Activated CD4-positive, alpha-beta T cell treated with anti-CD3 and anti-CD28 coated beads for 48 hours (primary cell): ENCODE measurements at regions not wholly inside any gene's neighbourhood (a gene's known extent, or its start where the extent isn't known, plus 50 kb on each side); places are given as distances from the start of the nearest gene placed in this dataset.
"Not testable (repeated sequence)": the region's sequence is repeated elsewhere in the genome, so short reads cannot be mapped to it uniquely, and the experiment has no call there.

Source experiments
- DNase-seq: peaks from one replicate; pipeline ENCODE4 v3.0.0-alpha.2; 2020

DNA sequence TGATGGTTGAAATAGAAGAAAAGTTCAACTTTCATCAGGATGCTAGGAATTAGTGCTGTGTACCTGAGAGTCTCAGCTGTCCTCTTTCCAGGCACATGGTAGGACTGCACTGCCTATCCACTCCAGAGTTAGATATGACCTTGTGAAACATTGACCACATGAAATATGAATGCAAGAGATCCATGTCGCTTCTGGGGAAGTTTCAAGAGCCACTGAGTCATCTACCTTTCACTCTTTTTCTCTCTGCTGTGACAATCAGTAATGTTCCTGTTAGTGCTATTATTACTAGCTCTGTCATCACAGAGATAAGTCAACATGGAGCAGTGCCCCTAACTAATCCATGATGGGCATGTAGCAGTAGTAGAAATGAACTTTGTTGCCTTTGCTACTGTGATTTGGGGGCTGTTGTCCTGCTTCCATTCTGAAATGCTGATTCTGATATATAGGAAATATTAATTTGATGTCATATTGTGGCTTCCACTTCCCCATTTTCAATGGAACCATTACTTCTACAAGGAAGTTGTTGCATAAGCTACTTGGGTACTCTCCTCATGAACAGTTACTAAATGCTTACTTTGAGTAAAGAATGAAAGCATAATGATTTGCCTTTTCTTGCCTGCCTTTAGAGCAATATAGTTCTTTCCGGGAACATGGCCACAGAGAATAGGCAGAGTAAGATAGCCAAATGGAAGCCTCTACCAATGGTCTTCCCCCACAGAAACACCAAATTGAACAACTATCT, 192.8 kb upstream of the ZNF521 start:
- DNase-seq: no peak

DNA sequence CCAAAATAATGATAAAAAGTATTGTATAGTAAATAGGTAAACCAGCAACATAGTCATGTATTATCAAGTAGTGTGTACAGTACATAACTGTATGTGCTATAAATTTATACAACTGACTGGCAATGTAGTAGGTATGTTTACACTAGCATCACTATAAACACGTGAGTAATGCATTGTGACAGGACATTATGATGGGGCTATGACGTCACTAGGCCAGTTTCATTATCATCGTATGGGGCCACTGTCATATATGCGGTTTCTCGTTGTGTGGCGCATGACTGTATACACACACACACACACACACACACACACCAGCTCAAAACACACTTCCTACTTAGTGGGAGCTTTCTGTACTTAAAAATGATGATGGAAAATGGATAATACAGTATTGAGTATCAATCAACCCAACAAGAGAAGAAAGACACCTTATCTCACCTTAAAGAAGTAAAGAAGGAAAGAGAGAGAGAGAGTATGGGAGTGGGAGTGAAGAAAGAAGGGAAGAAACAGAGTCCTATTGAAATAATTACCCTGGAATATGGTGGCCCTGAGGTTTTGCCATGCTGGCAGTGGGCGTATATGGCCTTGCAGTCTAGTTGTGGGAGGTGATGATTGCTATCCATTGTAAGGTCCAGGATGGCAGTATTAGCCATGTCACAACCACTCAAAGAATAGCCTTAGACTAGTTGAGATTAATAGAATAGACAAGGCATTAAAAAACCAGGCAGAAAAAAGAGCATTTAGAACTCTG, 186.4 kb upstream of the ZNF521 start:
- DNase-seq: no peak

DNA sequence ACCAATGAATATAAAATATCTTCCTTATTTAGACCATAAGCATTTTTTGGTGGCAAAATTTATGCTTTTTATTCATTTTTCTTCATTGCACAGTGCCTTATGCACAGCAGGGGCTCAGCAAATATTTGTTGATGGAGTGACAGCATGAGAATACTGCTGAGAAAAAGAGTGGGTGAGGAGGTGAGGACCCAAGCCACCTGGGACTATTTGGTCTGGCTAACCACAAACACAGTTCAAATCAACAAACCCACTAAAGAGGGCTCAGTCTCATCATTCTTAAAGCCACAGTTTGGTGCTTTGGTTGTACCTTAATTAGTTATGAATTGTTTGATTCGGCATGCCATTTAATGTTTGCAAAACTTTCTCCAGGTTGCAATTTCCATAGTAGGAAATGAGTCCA, 183.5 kb upstream of the ZNF521 start:
- DNase-seq: no peak

DNA sequence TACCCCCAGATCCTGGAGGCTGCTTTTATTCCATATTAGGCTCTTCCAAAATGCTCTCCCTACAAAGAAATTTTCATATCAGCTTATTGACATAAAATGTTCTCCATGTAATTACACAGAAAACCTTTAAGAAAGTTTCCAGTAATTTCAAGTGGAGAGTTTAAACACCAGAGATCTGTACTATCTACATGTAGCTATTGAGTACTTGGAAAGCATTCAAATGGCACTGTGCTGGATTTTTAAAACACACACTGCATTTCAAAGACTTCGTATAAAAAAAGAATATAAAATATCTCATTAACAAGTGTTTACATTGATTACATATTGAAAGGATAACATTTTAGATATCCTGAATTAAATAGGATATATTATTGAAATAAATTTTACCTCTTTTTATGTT, 182.4 kb upstream of the ZNF521 start:
- DNase-seq: no peak

DNA sequence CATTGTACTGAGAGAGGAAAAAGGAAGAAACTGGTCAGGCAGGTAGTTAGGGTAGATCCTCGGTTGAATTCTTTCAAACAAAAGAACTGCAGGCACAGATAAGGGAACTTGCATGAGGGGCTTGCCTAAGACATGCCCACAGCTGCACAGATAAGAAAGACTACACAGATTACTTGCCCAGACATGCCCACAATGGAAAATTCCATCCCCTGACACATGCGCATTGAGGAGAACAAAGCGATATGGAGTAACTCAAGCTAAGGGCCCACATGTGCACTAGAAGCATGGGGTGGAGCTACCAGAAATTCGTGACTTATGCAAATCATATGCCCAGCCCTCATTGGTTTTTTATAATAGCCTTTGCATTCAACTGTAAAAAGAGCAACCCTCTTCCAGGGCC, 181.3 kb upstream of the ZNF521 start:
- DNase-seq: no peak

DNA sequence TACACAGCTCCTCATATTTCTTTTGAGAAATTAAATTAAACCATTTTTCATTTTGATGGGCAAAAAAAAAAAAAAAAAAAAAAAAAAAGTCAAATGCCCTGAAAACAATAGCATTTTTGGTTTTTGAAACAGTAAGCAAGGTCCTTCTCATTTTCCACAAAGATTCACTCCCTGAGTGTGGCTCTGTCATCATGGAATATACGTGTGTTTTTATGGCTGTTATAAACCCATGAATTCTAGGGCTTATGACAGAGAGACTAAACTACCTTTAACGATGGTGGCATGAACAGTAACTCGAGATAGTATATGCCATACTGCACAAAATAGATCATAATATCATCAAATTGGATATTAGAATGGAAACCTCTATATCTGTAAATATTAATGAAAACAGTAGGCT, 179.2 kb upstream of the ZNF521 start:
- no peak for DNase-seq

DNA sequence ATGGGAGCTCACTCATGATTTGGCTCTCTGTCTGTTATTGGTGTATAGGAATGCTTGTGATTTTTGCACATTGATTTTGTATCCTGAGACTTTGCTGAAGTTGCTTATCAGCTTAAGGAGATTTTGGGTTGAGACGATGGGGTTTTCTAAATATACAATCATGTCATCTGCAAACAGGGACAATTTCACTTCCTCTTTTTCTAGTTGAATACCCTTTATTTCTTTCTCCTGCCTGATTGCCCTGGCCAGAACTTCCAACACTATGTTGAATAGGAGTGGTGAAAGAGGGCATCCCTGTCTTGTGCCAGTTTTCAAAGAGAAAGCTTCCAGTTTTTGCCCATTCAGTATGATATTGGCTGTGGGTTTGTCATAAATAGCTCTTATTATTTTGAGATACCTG, 173.8 kb upstream of the ZNF521 start:
- DNase-seq: not testable (repeated sequence)

DNA sequence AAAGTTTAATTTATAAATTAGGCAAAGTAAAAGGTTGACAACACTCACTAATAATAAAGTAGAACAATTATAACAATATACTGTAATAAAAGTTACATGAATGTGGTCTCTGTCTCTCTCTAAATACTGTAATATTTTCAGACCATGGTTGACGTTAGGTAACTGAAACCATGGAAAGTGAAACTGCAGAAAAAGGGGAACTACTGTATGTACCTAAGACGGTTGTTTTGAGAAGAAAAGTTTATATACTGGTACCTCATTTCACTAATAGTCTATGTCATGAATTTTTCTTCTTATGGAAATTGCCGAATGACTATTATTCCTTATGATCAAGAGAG, 166.7 kb upstream of the ZNF521 start:
- DNase-seq: no peak

DNA sequence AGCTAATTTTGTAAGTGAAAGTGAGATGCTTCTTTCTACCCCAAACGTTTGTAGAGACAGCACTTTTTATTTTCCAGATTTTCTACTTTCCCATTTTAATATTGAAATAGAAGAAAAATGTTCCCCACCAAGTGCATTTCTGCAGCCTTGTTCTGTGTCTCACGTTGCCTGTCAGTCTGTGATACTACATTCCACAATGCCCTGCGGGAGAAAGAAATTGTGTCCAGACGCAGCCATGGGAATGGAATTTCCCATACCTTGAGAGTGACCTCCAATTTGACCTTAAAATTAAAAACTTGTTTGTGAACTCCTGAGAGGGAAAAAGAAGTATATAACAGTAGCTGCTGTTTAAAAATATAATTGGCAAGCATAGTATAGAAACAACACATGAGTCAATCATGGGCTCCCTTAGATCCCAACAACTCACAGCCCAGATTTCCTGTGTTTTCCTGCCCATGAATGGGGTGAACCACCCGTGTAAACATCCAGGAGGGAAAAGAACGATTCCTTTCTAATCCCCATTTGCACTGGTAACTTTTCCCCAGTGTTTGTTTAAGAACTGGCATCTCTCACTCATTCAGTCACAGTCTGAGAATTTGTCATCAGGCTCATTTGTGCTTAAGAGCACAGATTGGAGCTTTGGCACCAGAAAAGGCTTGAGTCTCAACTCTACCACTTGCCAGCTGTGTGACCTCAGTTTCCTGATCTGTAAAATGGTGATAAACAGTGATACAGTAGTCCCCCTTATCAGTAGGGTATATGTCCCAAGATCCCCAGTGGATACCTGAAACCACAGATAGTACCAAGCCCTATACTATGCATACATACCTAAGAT, 166.1 kb upstream of the ZNF521 start:
- DNase-seq: no peak

DNA sequence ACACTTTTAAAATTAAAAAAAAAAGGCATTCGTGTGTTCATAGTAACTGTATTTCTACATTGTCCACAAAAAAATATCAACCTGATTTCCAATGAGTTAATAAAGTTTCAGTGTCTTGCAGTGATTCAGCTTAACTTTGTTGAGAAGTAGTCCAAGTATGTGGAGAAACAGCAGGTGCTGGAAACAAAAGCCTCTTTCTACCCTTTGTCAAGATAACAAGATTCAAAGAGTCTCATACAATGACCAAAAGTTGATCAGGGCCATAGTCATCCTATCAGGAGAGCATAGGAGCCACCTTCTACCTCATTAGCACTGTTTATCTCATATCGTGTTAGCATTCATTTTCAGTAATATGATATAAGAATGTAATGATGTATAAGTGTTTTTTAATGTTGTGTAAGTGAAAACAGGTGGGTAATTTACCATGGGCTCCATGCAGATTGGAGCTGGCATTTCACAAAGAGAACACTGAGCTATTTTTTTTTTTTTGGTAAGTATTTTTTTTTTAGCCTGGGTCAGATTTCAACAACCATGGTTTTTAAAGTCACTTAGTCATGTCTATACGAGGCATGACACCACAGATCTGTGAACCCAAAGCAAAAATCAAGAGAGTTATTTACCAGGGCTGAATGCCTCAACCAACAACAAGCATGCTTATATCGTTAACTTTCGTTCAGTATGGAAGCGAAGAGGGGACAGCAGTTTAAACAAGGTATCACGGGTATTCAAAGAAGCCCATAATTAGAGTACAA, 165.0 kb upstream of the ZNF521 start:
- DNase-seq: no peak

DNA sequence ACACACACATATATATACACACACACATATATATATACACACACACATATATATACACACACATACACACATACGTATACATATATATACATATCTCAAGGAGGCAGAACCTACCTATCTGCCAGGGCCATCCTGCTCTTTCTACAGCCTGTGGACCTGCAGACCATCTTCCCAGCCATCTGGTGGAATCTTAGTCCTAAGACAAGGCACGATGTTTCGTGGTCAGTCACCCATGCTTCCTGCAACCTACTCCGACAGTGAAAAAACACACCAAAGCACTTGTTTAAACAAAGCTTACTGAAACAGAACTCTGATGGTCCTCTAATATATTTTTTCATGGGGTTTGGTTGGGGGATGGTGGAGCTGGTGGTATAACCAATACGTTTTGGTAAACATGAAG, 164.2 kb upstream of the ZNF521 start:
- no peak for DNase-seq

DNA sequence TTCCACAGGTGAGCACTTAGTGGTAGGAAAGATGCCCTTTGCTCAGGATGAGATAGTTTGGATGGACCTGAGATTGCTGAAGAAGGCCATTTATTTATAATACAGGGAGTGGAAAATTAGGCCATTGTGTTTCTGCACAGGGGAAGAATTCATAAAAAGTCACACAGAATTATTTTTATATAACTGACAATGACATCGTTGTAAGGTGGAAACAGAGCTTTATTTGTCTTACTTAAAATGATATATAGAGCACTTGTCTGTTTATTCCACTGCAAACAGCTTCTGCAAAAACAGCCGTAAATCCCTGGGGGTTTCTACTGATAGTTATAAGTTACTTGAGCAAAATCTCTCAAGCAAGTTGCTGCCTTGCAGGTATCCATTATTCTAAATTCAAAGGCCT, 158.1 kb upstream of the ZNF521 start:
- DNase-seq: no peak

DNA sequence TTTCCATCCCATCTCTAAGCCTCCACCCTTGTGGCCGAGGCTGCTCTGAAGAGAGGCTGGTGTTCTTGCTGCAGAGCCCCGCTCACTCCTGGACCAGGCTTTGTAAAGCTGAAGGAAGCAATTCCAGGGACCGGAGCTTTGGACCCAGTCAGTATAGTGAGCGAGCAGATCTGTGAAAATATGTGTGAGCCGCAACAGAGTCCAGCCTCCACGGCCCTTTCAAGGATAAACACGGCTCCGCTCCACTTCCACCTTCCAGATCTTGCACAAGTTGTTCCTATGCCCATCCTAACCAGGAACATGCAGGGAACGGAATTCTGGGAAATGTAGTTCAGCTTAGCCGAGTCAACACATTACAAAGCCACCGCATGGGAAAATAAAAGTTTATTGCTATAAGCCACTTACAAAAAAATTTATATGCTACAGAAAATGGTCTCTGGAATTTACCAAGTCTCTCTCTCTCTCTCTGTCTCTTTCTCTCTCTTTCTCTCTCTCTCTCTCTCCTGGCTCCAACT, 151.7 kb upstream of the ZNF521 start:
- DNase-seq: no peak

DNA sequence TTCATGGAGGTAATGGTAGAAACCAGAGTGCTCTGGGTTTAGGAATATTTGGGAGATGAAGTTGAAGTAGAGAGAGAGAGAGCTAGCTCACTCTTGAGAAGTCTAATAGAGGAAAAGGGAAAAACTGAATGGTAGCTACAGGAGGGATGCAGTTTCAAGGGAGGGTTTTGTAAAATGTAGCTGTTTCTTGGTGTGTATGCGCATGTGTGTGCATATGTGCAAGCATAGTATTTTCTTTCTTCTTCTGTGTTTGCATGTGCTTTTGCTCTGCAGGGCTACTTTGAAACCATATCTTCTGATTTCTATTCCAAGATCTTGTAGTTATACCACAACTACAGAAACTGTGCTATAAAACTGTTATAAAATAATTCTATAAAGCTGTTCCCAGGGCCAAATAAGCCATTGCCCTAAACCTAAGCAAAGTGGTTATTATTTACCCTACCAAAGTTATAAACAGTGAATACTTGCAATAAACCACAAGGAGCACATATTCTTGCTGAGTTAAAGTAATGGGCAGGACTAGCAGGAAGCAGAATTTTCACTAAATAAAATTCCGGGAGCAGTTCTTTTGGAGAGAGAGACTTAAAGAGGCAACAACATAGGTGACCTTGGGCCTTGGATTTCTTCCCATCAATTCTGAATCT, 145.3 kb upstream of the ZNF521 start:
- no peak for DNase-seq

DNA sequence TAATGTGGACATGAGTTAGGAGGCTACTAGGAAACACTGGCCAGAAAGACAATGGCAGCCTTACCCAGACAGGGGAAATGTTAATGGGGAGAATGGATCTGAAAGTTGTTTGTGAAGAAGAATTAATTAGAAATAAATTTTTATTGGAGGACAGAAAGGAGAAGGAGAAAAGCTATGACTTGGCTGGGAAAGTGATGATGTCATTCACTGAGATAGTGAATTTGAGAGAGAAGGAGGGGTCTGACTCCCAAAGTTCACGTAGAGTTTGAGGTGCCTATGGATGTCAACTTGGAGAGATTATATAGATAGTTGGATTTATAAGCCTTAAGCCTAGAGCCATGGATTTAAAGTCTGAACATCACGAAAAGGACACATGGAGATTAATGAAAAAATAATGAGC, 144.6 kb upstream of the ZNF521 start:
- DNase-seq: no peak

DNA sequence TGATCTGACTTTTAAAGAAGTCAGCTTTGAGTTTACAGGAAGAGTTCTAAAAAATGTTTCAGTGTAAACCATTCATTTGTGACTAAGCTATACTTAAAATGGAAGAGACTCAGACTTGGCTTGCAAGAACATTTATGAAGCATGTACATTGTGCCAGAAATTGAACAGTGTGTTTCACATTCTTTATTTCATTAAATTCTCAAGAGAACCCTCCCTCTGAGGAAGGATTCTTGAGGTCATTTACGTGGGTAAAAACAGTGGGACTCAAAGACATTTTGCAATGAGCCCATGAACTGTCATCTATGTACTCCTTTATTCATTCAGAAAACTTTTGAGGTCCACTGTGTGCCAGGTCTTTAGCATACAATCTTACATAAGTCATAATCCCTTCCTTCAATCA, 143.6 kb upstream of the ZNF521 start:
- DNase-seq: no peak

DNA sequence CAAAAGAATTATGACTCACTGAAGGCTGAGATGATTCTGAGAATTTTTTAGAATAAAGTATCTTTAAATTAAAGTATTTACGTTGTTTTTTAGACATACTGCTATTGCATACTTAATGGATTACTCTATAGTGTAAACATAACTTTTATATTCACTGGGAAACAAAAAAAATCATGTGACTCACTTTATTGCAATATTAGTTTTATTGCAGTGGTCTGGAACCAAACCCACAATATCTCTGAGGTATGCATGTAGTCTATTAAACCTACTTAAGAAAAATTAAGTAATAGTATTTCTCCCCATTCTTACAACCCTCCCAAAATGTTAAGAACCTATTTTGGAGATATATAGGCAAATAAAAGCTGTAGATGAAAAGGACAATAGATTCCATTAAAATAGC, 142.9 kb upstream of the ZNF521 start:
- no peak for DNase-seq

DNA sequence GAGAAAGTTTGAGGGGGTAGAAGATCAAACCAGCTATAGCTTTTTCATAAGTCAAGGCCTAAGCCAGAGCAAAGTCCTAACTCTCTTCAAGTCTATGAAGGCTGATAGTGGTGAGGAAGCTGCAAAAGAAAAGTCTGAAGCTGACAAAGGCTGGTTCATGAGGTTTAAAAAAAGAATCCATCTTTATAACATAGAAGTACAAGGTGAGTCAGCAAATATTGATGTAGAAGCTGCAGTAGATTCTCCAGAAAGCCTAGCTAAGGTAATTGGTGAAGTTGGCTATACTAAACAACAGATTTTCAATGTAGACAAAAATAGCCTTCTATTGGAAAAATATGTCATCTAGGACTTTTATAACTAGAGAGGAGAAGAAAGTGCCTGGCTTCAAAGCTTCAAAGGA, 141.4 kb upstream of the ZNF521 start:
- no peak for DNase-seq

DNA sequence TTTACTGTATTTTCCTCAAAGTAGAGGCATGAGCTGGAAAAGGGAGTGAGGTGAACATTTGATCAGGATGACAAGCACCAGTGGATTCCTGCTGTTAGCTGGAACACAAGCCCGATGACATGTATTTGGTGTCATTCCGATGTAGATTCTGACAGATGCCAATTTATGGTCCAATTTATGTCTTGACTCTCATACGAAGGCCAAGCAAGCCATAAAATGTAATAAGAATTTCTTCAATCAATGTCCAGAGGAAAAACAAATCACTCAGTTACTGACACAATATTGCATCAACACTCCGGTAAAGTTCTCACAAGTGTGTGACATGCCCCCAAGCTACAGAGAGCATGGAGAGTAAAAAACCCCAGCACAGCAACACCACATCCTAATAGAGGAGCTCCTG, 138.3 kb upstream of the ZNF521 start:
- no peak for DNase-seq

DNA sequence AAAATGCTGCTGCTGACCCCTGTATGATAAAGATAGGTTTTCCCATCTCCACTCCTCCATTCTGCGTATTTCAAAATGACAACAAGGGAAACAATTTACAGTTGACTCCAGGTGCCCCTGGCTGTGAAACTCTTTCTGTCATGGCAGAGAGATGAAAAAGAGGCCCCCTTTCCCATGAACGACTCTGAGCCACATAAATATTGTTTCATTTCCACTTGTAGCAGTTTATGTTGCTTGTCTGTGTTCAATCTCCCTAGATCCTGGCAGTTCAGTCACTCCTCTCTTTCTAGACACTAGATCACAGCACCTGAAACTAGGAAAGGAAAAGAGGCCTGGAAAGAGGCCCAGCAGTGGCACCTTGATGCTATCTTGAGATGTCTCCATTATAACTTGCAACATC, 121.0 kb upstream of the ZNF521 start:
- no peak for DNase-seq

DNA sequence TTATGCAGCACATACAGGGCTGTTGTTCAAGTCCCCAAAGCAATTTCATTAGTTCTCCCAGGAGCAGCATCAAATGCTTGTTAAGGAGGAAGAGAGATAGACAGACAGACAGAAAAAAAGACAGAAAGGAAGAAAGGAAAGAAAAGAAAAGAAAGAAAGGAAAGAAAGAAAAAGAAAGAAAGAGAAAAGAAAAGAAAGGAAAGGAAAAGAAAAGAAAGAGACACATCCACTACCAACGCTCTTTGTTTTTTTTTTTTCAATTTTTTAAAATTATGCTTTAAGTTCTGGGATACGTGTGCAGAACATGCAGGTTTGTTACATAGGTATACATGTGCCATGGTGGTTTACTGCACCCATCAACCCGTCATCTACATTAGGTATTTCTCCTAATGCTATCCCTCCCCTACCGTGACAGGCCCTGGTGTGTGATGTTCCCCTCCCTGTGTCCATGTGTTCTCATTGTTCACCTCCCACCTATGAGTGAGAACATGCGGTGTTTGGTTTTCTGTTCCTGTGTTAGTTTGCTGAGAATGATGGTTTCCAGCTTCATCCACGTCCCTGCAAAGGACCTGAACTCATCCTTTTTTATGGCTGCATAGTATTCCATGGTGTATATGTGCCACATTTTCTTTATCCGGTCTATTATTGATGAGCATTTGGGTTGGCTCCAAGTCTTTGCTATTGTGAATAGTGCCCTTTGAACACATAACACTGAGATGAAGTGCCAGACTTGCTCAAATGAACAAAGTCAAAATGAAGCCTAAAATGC, 119.0 kb upstream of the ZNF521 start:
- not testable (repeated sequence) for DNase-seq

DNA sequence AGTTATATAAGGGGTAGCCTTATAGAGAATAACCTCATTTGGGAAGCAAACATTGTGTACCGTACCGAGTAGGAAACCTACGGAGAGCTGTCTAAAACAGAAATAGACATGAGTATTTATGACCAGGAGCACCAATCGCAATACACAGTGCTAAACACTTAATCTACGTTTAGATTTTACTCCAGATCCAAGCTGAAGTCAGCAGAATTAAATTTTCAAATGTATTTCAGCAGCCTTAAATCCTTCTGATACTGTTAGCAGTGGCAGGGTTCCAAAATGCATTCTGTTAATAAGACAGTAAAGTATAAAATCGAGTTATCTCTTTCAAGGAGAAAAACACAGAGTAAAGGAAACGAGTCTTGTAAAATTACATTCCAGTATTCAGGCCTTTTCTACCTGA, 118.1 kb upstream of the ZNF521 start:
- DNase-seq: no peak
